ENCODE measurements at regions not wholly inside any gene's neighbourhood (a gene's known extent, or its start where the extent isn't known, plus 50 kb on each side); places are given as distances from the start of the nearest gene placed in this dataset.

- H3K36me3 Mint-ChIP-seq (ENCODE audit: low read depth): no peaks in the 10 kb centered on the region
- no peaks in the 10 kb centered on the region for H3K27me3 Mint-ChIP-seq
- no peaks in the 10 kb centered on the region for H3K4me1 Mint-ChIP-seq
- DNase-seq (no peak), ATAC-seq (no peak)
- no peaks in the 10 kb centered on the region for H3K9me3 Mint-ChIP-seq
- no peak overlapping the region for H3K4me3 Mint-ChIP-seq
- H3K27ac Mint-ChIP-seq: no peak overlapping the region
Observed at GRCh38 chr2:239727182-239727775, 297.9 kb downstream of the NDUFA10 start.

- H3K36me3 Mint-ChIP-seq (ENCODE audit: low read depth): no peaks in the 10 kb centered on the region
- H3K4me1 Mint-ChIP-seq: no peaks in the 10 kb centered on the region
- H3K27ac Mint-ChIP-seq: no peak overlapping the region
- no peak for DNase-seq
- no peak overlapping the region for H3K4me3 Mint-ChIP-seq
- ATAC-seq: no peak
- no peaks in the 10 kb centered on the region for H3K9me3 Mint-ChIP-seq
- no peaks in the 10 kb centered on the region for H3K27me3 Mint-ChIP-seq
Observed at GRCh38 chr2:239726631-239727181, 298.4 kb downstream of the NDUFA10 start.

GRCh38 chr2:239726091-239726591 lies 299.0 kb downstream of the NDUFA10 start:
- no peak overlapping the region for H3K4me3 Mint-ChIP-seq
- H3K9me3 Mint-ChIP-seq: no peaks in the 10 kb centered on the region
- no peak for DNase-seq
- H3K27ac Mint-ChIP-seq: no peak overlapping the region
- no peaks in the 10 kb centered on the region for H3K27me3 Mint-ChIP-seq
- no peaks in the 10 kb centered on the region for H3K4me1 Mint-ChIP-seq
- ATAC-seq: no peak
- H3K36me3 Mint-ChIP-seq (ENCODE audit: low read depth): no peaks in the 10 kb centered on the region

GRCh38 chr2:239725551-239725890 lies 299.6 kb downstream of the NDUFA10 start:
- no peaks in the 10 kb centered on the region for H3K36me3 Mint-ChIP-seq (ENCODE audit: low read depth)
- no peak for DNase-seq
- H3K27me3 Mint-ChIP-seq: no peaks in the 10 kb centered on the region
- H3K4me3 Mint-ChIP-seq: no peak overlapping the region
- no peaks in the 10 kb centered on the region for H3K4me1 Mint-ChIP-seq
- no peaks in the 10 kb centered on the region for H3K9me3 Mint-ChIP-seq
- H3K27ac Mint-ChIP-seq: no peak overlapping the region
- no peak for ATAC-seq

GRCh38 chr2:239724851-239725550 lies 300.1 kb downstream of the NDUFA10 start:
- Mint-ChIP-seq H3K36me3 (ENCODE audit: low read depth) (no peaks in the 10 kb centered on the region), H3K4me3 (no peak overlapping the region), H3K27ac (no peak overlapping the region), H3K4me1 (no peaks in the 10 kb centered on the region), H3K27me3 (no peaks in the 10 kb centered on the region), H3K9me3 (no peaks in the 10 kb centered on the region)
- ATAC-seq (no peak), DNase-seq (no peak)

GRCh38 chr2:239724194-239724849 lies 300.8 kb downstream of the NDUFA10 start:
- Mint-ChIP-seq H3K36me3 (ENCODE audit: low read depth) (no peaks in the 10 kb centered on the region), H3K9me3 (no peaks in the 10 kb centered on the region), H3K4me1 (no peaks in the 10 kb centered on the region), H3K27ac (no peak overlapping the region), H3K4me3 (no peak overlapping the region), H3K27me3 (no peaks in the 10 kb centered on the region)
- no peak for DNase-seq
- ATAC-seq: no peak

- H3K9me3 Mint-ChIP-seq: no peaks in the 10 kb centered on the region
- H3K4me1 Mint-ChIP-seq: no peaks in the 10 kb centered on the region
- H3K27ac Mint-ChIP-seq: no peak overlapping the region
- DNase-seq (no peak), ATAC-seq (no peak)
- no peak overlapping the region for H3K4me3 Mint-ChIP-seq
- no peaks in the 10 kb centered on the region for H3K27me3 Mint-ChIP-seq
- no peaks in the 10 kb centered on the region for H3K36me3 Mint-ChIP-seq (ENCODE audit: low read depth)
Observed at GRCh38 chr2:239723486-239724193, 301.5 kb downstream of the NDUFA10 start.

- no peaks in the 10 kb centered on the region for H3K9me3 Mint-ChIP-seq
- DNase-seq (no peak), ATAC-seq (no peak)
- H3K4me3 Mint-ChIP-seq: no peak overlapping the region
- H3K36me3 Mint-ChIP-seq (ENCODE audit: low read depth): no peaks in the 10 kb centered on the region
- H3K27ac Mint-ChIP-seq: no peak overlapping the region
- H3K4me1 Mint-ChIP-seq: no peaks in the 10 kb centered on the region
- H3K27me3 Mint-ChIP-seq: no peaks in the 10 kb centered on the region
Observed at GRCh38 chr2:239722760-239723470, 302.2 kb downstream of the NDUFA10 start.

- no peaks in the 10 kb centered on the region for H3K9me3 Mint-ChIP-seq
- no peaks in the 10 kb centered on the region for H3K4me1 Mint-ChIP-seq
- H3K4me3 Mint-ChIP-seq: no peak overlapping the region
- DNase-seq (no peak), ATAC-seq (no peak)
- H3K27me3 Mint-ChIP-seq: no peaks in the 10 kb centered on the region
- no peak overlapping the region for H3K27ac Mint-ChIP-seq
- H3K36me3 Mint-ChIP-seq (ENCODE audit: low read depth): no peaks in the 10 kb centered on the region
Observed at GRCh38 chr2:239721991-239722759, 303.0 kb downstream of the NDUFA10 start.

GRCh38 chr2:239721531-239721930 lies 303.6 kb downstream of the NDUFA10 start:
- Mint-ChIP-seq H3K27ac (no peak overlapping the region), H3K27me3 (no peaks in the 10 kb centered on the region), H3K4me3 (no peak overlapping the region), H3K9me3 (no peaks in the 10 kb centered on the region), H3K36me3 (ENCODE audit: low read depth) (no peaks in the 10 kb centered on the region), H3K4me1 (no peaks in the 10 kb centered on the region)
- ATAC-seq (no peak), DNase-seq (no peak)

GRCh38 chr2:239720361-239721360 lies 304.5 kb downstream of the NDUFA10 start:
- no peak for DNase-seq
- ATAC-seq: no peak

GRCh38 chr2:239719791-239720360 lies 305.3 kb downstream of the NDUFA10 start:
- no peak overlapping the region for H3K4me3 Mint-ChIP-seq
- no peak for ATAC-seq
- peaks cover 5% of the 10 kb centered on the region for H3K9me3 Mint-ChIP-seq

More at GRCh38 chr2:239720361-239721360, 304.5 kb downstream of the NDUFA10 start:
- Mint-ChIP-seq H3K4me1 (no peaks in the 10 kb centered on the region), H3K27ac (no peak overlapping the region), H3K4me3 (no peak overlapping the region), H3K27me3 (no peaks in the 10 kb centered on the region), H3K36me3 (ENCODE audit: low read depth) (no peaks in the 10 kb centered on the region), H3K9me3 (peaks cover 5% of the 10 kb centered on the region)

More at GRCh38 chr2:239719791-239720360, 305.3 kb downstream of the NDUFA10 start:
- H3K36me3 Mint-ChIP-seq (ENCODE audit: low read depth): no peaks in the 10 kb centered on the region
- no peak overlapping the region for H3K27ac Mint-ChIP-seq
- no peaks in the 10 kb centered on the region for H3K4me1 Mint-ChIP-seq
- no peaks in the 10 kb centered on the region for H3K27me3 Mint-ChIP-seq
- no peak for DNase-seq

All from activated naive CD8-positive, alpha-beta T cell treated with anti-CD3 and anti-CD28 coated beads, Interleukin-2, amount 50 U/mL, for 24 hours (primary cell).